ENCODE measurements at regions not wholly inside any gene's neighbourhood (a gene's known extent, or its start where the extent isn't known, plus 50 kb on each side); places are given as distances from the start of the nearest gene placed in this dataset.
A peak's percentile ranks its signal among the peaks of the same experiment; 100 is the strongest.

- TF ChIP-seq ETS1 (IDR thresholded peaks at IDR 0.05) (no peak), CTCF (conservative IDR thresholded peaks at IDR 0.05; ENCODE audit: low read depth in 2 of 2) (no peak), STAT1 (IDR thresholded peaks at IDR 0.05; ENCODE audit: unreplicated experiment) (no peak), EZH2phosphoT487 (IDR thresholded peaks at IDR 0.05; ENCODE audit: unreplicated experiment) (no peak), JUNB (IDR thresholded peaks at IDR 0.05; ENCODE audit: unreplicated experiment) (no peak), EZH2 (IDR thresholded peaks at IDR 0.05; ENCODE audit: low read depth, unreplicated experiment) (no peak), ZNF114 (CRISPR knock-in tag; IDR thresholded peaks at IDR 0.05) (no peak), POLR2AphosphoS5 (IDR thresholded peaks at IDR 0.05; ENCODE audit: low read depth) (no peak), REST (IDR thresholded peaks at IDR 0.05; ENCODE audit: unreplicated experiment) (no peak), NANOG (IDR thresholded peaks at IDR 0.05; ENCODE audit: borderline replicate concordance) (no peak), CREB1 (CRISPR knock-in tag; IDR thresholded peaks at IDR 0.05; ENCODE audit: low read depth) (no peak)
Observed at GRCh38 chr2:52862801-52863200, 904.8 kb upstream of the CHAC2 start (continued).

GRCh38 chr2:52861596-52861995 lies 906.0 kb upstream of the CHAC2 start:
- 0 out of 2 replicates have a peak, but pooled peaks cover 3% of the 10 kb centered on the region for H3K9me2 ChIP-seq (ENCODE audit: insufficient read depth)
- no peaks in the 10 kb centered on the region for H3K27me3 ChIP-seq (ENCODE audit: insufficient read depth)
- no peaks in the 10 kb centered on the region for H3K36me3 ChIP-seq (ENCODE audit: insufficient read depth)
- no peak overlapping the region for H3K4me2 ChIP-seq
- TF ChIP-seq EZH2phosphoT487 (IDR thresholded peaks at IDR 0.05; ENCODE audit: unreplicated experiment) = no peak
- ATAC-seq = no peak
- H2AFZ ChIP-seq = no peak overlapping the region
- Mint-ChIP-seq H3K4me3 (no peak overlapping the region), H3K9me3 (no peaks in the 10 kb centered on the region), H3K27ac (peak overlapping the region; percentile 29; the same call in 1 of the 2 replicates), H3K36me3 (ENCODE audit: low read depth) (no peaks in the 10 kb centered on the region), H3K4me1 (no peaks in the 10 kb centered on the region), H3K27me3 (ENCODE audit: insufficient read depth, low read depth, poor library complexity) (no peaks in the 10 kb centered on the region)
- H3K4me3 ChIP-seq = no peak overlapping the region
- H3F3A ChIP-seq (replicated peaks; ENCODE audit: low read depth) = no peaks in the 10 kb centered on the region
- H4K20me1 ChIP-seq (replicated peaks; ENCODE audit: insufficient read depth) = no peaks in the 10 kb centered on the region
- H3K27ac ChIP-seq (ENCODE audit: low read depth) = no peak overlapping the region
- H3K4me1 ChIP-seq (ENCODE audit: insufficient read depth) = no peaks in the 10 kb centered on the region
- no peaks in the 10 kb centered on the region for H3K79me2 ChIP-seq (replicated peaks; ENCODE audit: insufficient read depth)
- no peak for DNase-seq (ENCODE audit: low spot score)

Data from GM23338 (cell line).